Body of pancreas (tissue), 4 donors: ENCODE measurements at regions not wholly inside any gene's neighbourhood (a gene's known extent, or its start where the extent isn't known, plus 50 kb on each side); places are given as distances from the start of the nearest gene placed in this dataset.

ENCODE experiments used
- CTCF ChIP-seq, 7 experiments: fragments of 450-650 bp in 4 of 7; fragments of 200-600 bp in 3 of 7; sonication (generic) in 3 of 7; IDR thresholded peaks; one replicate each; pipeline ENCODE4 v1.5.1; 2016 to 2019; ENCODE audit warnings: antibody characterized with exemption in 7 of 7
- POLR2A ChIP-seq, 3 donors: fragments of 450-650 bp; IDR thresholded peaks; one replicate each; pipeline ENCODE4 v1.6.1; 2016; ENCODE audit warnings: antibody characterized with exemption in 3 of 3, mild to moderate bottlenecking in 2 of 3

GRCh38 chr4:26183017-26183416 lies 137.8 kb upstream of the RBPJ start:
- no peak for TF ChIP-seq CTCF (IDR thresholded peaks at IDR 0.05)
- no peak for TF ChIP-seq POLR2A (IDR thresholded peaks at IDR 0.05)
